ENCODE measurements at regions not wholly inside any gene's neighbourhood (a gene's known extent, or its start where the extent isn't known, plus 50 kb on each side); places are given as distances from the start of the nearest gene placed in this dataset.

GRCh38 chr10:131439705-131440104 lies 128.2 kb upstream of the TCERG1L start:
- TF ChIP-seq CTCF (IDR thresholded peaks at IDR 0.05) = no peak
- no peak for TF ChIP-seq REST (IDR thresholded peaks at IDR 0.05)
